Esophagus muscularis mucosa (tissue), 4 donors: ENCODE measurements at regions not wholly inside any gene's neighbourhood (a gene's known extent, or its start where the extent isn't known, plus 50 kb on each side); places are given as distances from the start of the nearest gene placed in this dataset.

Experiments used
- DNase-seq: peaks from one replicate; pipeline ENCODE4 v3.0.0-alpha.2; 2017; ENCODE audit errors: extremely low spot score
- H3K27ac ChIP-seq, 4 donors: fragments of 200-600 bp; sonication (generic); replicated peaks in 1 of 4; 1 replicate in 3 of 4; 2 replicates in 1 of 4; pipeline ENCODE4 v1.5.1; 2016 to 2019; ENCODE audit warnings: mild to moderate bottlenecking in 1 of 4
- H3K27me3 ChIP-seq, 4 donors: fragments of 200-600 bp; sonication (generic); one replicate each; pipeline versions ENCODE4 v1.5.1 to v1.6.0; 2016 to 2019
- H3K36me3 ChIP-seq, 4 donors: fragments of 200-600 bp; sonication (generic); one replicate each; pipeline ENCODE4 v1.5.1; 2016 to 2019
- H3K4me1 ChIP-seq, 4 donors: fragments of 200-600 bp; sonication (generic); one replicate each; pipeline ENCODE4 v1.5.1; 2016 to 2019
- H3K4me3 ChIP-seq, 4 donors: fragments of 200-600 bp; sonication (generic); 1 replicate in 2 of 4; 2 replicates in 2 of 4; pipeline ENCODE4 v1.5.1; 2016 to 2019; ENCODE audit warnings: mild to moderate bottlenecking in 4 of 4, moderate library complexity in 1 of 4
- H3K9me3 ChIP-seq, 4 donors: fragments of 200-600 bp; sonication (generic); 1 replicate in 3 of 4; 2 replicates in 1 of 4; pipeline ENCODE4 v1.5.1; 2016 to 2019
- EP300 ChIP-seq: sonication (generic); formaldehyde crosslinking; IDR thresholded peaks from one replicate; pipeline ENCODE4 v1.6.1; 2017; ENCODE audit warnings: antibody characterized with exemption
- POLR2A ChIP-seq: fragments of 450-650 bp; IDR thresholded peaks from one replicate; pipeline ENCODE4 v1.6.1; 2017; ENCODE audit warnings: antibody characterized with exemption, moderate library complexity, mild to moderate bottlenecking, low read depth
- POLR2AphosphoS5 ChIP-seq, 2 donors: sonication (generic); formaldehyde crosslinking; IDR thresholded peaks; one replicate each; pipeline ENCODE4 v1.6.1; 2017; ENCODE audit warnings: antibody characterized with exemption in 2 of 2
- WGBS: methylation state at CpG from one replicate; pipeline ENCODE4 v1.1.5; 2018; 5-methylcytosine and 5-hydroxymethylcytosine counted together
- intact Hi-C: fragments of 100-400 bp; cut with DNase I; formaldehyde crosslinking; loops from one replicate; pipeline ENCODE4 v1.15.1; 2023
- TF ChIP-seq, protein P1 (sequence below), 3 experiments: fragments of 200-600 bp in 2 of 3; fragments of 450-650 bp in 1 of 3; sonication (generic) in 2 of 3; IDR thresholded peaks; one replicate each; pipeline ENCODE4 v1.5.1; 2017 to 2019; ENCODE audit warnings: antibody characterized with exemption in 3 of 3, mild to moderate bottlenecking in 2 of 3, moderate library complexity in 1 of 3

DNA sequence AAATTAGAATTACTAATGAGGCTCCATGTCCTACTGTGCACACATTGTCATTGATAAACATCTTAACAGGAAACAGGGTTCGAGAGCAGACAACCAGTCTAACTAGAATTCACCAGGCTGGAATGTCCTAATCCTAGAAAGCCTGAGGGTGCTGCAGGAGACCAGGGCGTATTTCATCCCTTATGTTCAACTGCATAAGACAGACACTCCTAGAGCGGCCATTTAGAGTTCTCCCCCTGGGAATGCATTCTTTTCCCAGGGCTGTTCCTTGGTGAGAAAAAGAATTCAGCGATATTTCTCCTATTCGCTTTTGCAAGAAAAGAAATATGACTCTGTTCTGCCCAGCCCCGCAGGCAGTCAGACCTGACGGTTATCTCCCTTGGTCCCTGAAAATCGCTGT lies 486.0 kb downstream of the REEP3 start:
- WGBS = 88% methylated on average over 8 of the region's 8 CpGs
- intact Hi-C loops = no loop called here
- DNase-seq = no peak
- Histone ChIP-seq H3K4me1 (no peaks in the 10 kb centered on the region), H3K36me3 (no peaks in the 10 kb centered on the region), H3K27ac (no peak overlapping the region), H3K27me3 (no peaks in the 10 kb centered on the region), H3K9me3 (peaks cover 0 to 5% (median 4%) of the 10 kb centered on the region in 4 donors), H3K4me3 (no peak overlapping the region)
- TF ChIP-seq POLR2AphosphoS5 (IDR thresholded peaks at IDR 0.05) (no peak), EP300 (no peak), POLR2A (no peak)
- TF ChIP-seq, protein P1, sequence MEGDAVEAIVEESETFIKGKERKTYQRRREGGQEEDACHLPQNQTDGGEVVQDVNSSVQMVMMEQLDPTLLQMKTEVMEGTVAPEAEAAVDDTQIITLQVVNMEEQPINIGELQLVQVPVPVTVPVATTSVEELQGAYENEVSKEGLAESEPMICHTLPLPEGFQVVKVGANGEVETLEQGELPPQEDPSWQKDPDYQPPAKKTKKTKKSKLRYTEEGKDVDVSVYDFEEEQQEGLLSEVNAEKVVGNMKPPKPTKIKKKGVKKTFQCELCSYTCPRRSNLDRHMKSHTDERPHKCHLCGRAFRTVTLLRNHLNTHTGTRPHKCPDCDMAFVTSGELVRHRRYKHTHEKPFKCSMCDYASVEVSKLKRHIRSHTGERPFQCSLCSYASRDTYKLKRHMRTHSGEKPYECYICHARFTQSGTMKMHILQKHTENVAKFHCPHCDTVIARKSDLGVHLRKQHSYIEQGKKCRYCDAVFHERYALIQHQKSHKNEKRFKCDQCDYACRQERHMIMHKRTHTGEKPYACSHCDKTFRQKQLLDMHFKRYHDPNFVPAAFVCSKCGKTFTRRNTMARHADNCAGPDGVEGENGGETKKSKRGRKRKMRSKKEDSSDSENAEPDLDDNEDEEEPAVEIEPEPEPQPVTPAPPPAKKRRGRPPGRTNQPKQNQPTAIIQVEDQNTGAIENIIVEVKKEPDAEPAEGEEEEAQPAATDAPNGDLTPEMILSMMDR (IDR thresholded peaks at IDR 0.05) = no peak

DNA sequence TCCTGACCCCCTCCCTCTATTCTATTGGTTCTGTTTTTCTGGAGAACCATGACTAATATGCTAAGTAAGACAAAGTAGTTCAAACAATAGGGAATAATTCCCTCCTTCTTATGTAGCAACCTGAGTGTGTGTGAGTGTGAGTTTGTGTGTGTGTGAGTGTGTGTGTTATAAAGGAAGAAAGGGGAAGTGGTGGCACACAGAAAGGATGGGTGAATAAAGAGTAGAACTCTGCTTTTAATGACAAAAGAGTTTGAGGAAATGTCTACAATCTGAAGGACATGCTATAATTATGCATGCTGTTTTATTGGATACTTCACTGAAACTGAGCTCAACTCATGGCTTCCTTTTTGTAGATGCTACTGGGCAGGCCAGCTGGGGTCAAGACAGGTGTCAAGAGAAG lies 489.5 kb downstream of the REEP3 start:
- H3K4me3 ChIP-seq = no peak overlapping the region
- DNase-seq = peak; percentile 24
- H3K4me1 ChIP-seq = no peaks in the 10 kb centered on the region
- no peak overlapping the region for H3K27ac ChIP-seq
- peaks cover 0 to 5% (median 3%) of the 10 kb centered on the region in 4 donors for H3K9me3 ChIP-seq
- TF ChIP-seq POLR2AphosphoS5 (IDR thresholded peaks at IDR 0.05) = no peak
- intact Hi-C loops = no loop called here
- H3K27me3 ChIP-seq = no peaks in the 10 kb centered on the region
- no peaks in the 10 kb centered on the region for H3K36me3 ChIP-seq

DNA sequence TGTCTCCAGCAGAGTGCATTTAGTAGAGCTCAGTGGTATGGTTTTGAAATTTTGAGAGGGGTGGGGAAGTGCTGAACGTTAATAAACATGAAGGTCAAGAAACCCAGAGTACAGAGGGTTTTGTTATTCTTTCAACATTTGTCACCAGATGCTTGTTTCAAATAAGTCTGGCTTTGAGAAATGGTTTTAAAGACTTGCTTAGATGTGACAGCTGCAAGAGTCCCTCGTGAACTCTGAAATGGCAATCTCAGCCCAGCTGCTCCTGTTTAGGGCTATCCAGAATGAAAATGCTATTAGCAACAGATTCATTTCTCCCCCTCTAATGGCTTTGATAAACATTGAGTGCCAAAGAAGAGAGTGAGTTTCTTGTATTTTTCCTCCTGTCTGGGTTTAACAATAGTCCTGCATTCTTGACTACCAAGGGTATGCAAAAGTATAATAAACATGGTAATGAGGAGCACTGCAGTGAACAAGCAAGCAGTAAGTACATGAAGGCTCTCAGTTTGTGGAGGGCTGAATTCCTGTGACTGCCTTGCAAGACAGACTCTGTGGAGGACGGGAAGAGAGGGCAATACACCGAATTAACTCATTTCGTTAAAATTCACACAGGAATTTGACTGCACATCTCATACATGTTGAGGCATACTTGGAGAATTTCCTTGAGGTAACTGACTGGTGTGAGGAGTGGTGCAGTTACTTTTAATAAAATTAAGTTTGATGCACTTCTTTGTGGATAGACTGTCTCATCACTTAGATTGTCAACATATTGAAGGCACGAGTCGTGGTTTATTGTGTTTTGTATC lies 490.9 kb downstream of the REEP3 start:
- intact Hi-C loops = no loop called here

DNA sequence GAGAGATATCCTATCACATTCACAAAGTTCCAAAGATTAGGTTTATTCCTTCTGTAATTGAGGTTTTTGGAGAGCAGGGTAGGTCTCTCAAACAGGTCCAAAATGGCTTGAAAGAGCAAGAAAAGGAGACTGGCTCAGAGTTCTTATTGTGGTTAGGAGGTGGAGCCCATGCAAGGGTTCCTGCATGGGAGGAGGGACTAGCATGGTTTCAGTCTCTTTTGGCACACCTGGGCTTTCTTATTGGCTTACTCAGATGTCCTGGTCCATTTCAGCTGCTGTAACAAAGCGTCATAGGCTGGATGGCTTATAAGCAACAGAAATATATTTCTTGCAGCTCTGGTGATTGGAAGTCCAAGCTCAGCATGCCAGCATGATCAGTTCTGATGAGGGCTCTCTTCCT lies 493.1 kb downstream of the REEP3 start:
- no peak overlapping the region for H3K27ac ChIP-seq
- TF ChIP-seq POLR2A (no peak), EP300 (no peak), POLR2AphosphoS5 (IDR thresholded peaks at IDR 0.05) (no peak)
- TF ChIP-seq, protein P1 (IDR thresholded peaks at IDR 0.05) = no peak
- H3K36me3 ChIP-seq = no peaks in the 10 kb centered on the region
- intact Hi-C loops = no loop called here
- H3K9me3 ChIP-seq = no peaks in the 10 kb centered on the region
- WGBS = 88% methylated on average over 1 of the region's 1 CpG
- H3K4me1 ChIP-seq = no peaks in the 10 kb centered on the region
- DNase-seq = peak; percentile 64
- no peaks in the 10 kb centered on the region for H3K27me3 ChIP-seq
- no peak overlapping the region for H3K4me3 ChIP-seq

More for the DNA sequence above, 490.9 kb downstream of the REEP3 start:
- Histone ChIP-seq H3K4me1 (no peaks in the 10 kb centered on the region), H3K9me3 (peaks cover 0 to 4% (median 0%) of the 10 kb centered on the region in 4 donors), H3K36me3 (no peaks in the 10 kb centered on the region), H3K4me3 (no peak overlapping the region), H3K27ac (no peak overlapping the region), H3K27me3 (no peaks in the 10 kb centered on the region)
- DNase-seq = peak; percentile 26
- 46% methylated on average over 7 of the region's 7 CpGs for WGBS
- TF ChIP-seq, protein P1 (IDR thresholded peaks at IDR 0.05) = no peak
- no peak for TF ChIP-seq POLR2AphosphoS5 (IDR thresholded peaks at IDR 0.05)
- TF ChIP-seq EP300 = no peak
- no peak for TF ChIP-seq POLR2A

DNA sequence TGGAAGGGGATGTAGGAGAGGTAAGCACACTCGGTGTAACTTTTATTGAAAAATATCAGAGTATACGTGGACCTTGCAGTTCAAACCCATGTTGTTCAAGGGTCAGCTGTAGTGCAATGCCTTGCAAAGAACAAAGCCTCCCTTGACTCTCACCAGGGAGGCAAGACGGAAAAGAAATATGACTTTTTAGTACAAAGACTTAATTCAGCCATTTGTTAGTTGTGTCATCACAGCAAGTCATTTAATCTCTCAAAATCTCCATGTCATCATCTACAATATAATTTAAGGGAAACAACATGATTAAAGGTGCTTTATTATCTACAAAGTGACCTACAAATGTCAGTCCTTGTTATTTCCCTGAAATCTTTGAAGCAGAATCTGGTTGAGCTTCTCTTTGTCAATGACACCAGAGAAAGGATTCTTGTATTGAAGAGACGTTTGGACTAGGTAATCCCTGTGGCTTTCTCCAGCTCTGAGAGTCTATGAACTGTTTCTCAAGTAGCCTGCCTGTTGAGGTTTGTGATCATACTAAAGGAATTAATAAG lies 502.8 kb downstream of the REEP3 start:
- H3K27ac ChIP-seq = no peak overlapping the region
- peaks cover 0 to 18% (median 12%) of the 10 kb centered on the region in 4 donors for H3K9me3 ChIP-seq
- no peak for TF ChIP-seq EP300
- TF ChIP-seq POLR2A = no peak
- TF ChIP-seq, protein P1 (IDR thresholded peaks at IDR 0.05) = no peak
- no peak for TF ChIP-seq POLR2AphosphoS5 (IDR thresholded peaks at IDR 0.05)
- no peaks in the 10 kb centered on the region for H3K27me3 ChIP-seq
- 61% methylated on average over 4 of the region's 4 CpGs for WGBS
- no peaks in the 10 kb centered on the region for H3K36me3 ChIP-seq
- no peak for DNase-seq
- H3K4me1 ChIP-seq = no peaks in the 10 kb centered on the region
- no peak overlapping the region for H3K4me3 ChIP-seq
- intact Hi-C loops = no loop called here
